SU-DHL-6 (cell line): ENCODE measurements at regions not wholly inside any gene's neighbourhood (a gene's known extent, or its start where the extent isn't known, plus 50 kb on each side); places are given as distances from the start of the nearest gene placed in this dataset.

ENCODE experiments used
- H2AFZ ChIP-seq: fragments of 200-600 bp; sonication (generic); 2 replicates; pipeline ENCODE4 v1.6.1; 2014; ENCODE audit warnings: low read depth, mild to moderate bottlenecking, moderate library complexity, mixed read lengths, antibody characterized with exemption, low read length; ENCODE audit not compliant: severe bottlenecking
- H3F3A ChIP-seq: fragments of 200-600 bp; shearing (Covaris generic); 2 replicates; pipeline ENCODE4 v1.6.0; 2016; ENCODE audit warnings: antibody characterized with exemption, mild to moderate bottlenecking; ENCODE audit not compliant: insufficient read depth
- H3K27ac ChIP-seq: fragments of 200-600 bp; sonication (generic); 2 replicates; pipeline ENCODE4 v1.5.1; 2016; ENCODE audit warnings: low read depth, mild to moderate bottlenecking, low read length, moderate library complexity, mixed read lengths
- H3K27me3 ChIP-seq: fragments of 200-600 bp; sonication (generic), shearing (Covaris generic); 2 replicates; pipeline ENCODE4 v1.6.0; 2014; ENCODE audit warnings: mild to moderate bottlenecking, low read length
- H3K36me3 ChIP-seq: fragments of 200-600 bp; sonication (generic); 2 replicates; pipeline ENCODE4 v1.6.1; 2014; ENCODE audit warnings: mild to moderate bottlenecking, low read length, mixed read lengths
- H3K4me2 ChIP-seq: fragments of 300-600, 200-600 bp; shearing (Covaris generic), sonication (generic); 2 replicates; pipeline ENCODE4 v1.6.0; 2014; ENCODE audit warnings: low read length, low read depth, mild to moderate bottlenecking; ENCODE audit not compliant: poor library complexity, severe bottlenecking
- H3K4me3 ChIP-seq: fragments of 200-600 bp; sonication (generic); 2 replicates; pipeline ENCODE4 v1.5.1; 2014; ENCODE audit warnings: antibody characterized with exemption, low read length, mild to moderate bottlenecking, mixed read lengths; ENCODE audit not compliant: insufficient read depth, poor library complexity, severe bottlenecking
- H3K79me2 ChIP-seq: fragments of 200-600 bp; sonication (generic); 2 replicates; pipeline ENCODE4 v1.6.1; 2014; ENCODE audit warnings: mild to moderate bottlenecking, low read length, moderate library complexity; ENCODE audit not compliant: insufficient read depth
- H3K9ac ChIP-seq: fragments of 200-600 bp; sonication (generic); 2 replicates; pipeline ENCODE4 v1.7.0; 2014; ENCODE audit warnings: mild to moderate bottlenecking, low read length
- H3K9me2 ChIP-seq: fragments of 200-600 bp; sonication (generic); replicated peaks from 2 replicates; pipeline ENCODE4 v1.6.1; 2014; ENCODE audit warnings: low read length; ENCODE audit not compliant: insufficient read depth
- H3K9me3 ChIP-seq: fragments of 200-600 bp; sonication (generic); 2 replicates; pipeline ENCODE4 v1.6.1; 2014; ENCODE audit warnings: low read length, mixed read lengths; ENCODE audit not compliant: insufficient read depth
- H4K20me1 ChIP-seq: fragments of 200-600 bp; sonication (generic); 2 replicates; pipeline ENCODE4 v1.6.1; 2014; ENCODE audit warnings: low read depth, mild to moderate bottlenecking, antibody characterized with exemption, low read length, moderate library complexity, mixed read lengths
- EZH2phosphoT487 ChIP-seq: fragments of 200-600 bp; sonication (generic), shearing (Covaris generic); conservative IDR thresholded peaks from 2 replicates; pipeline ENCODE4 v1.6.1; 2018; ENCODE audit warnings: mild to moderate bottlenecking, antibody characterized with exemption, low read length, moderate library complexity, mixed read lengths
- TF ChIP-seq, protein P1 (sequence below): fragments of 200-600 bp; sonication (generic); IDR thresholded peaks from one replicate; pipeline ENCODE4 v1.5.1; 2017; ENCODE audit warnings: antibody characterized with exemption, mild to moderate bottlenecking, low read length, moderate library complexity; ENCODE audit not compliant: insufficient read depth, poor library complexity, severe bottlenecking

GRCh38 chr20:41719151-41719550 is 101.0 kb upstream of the CHD6 start:
- no peak overlapping the region for H3K4me3 ChIP-seq
- no peak overlapping the region for H2AFZ ChIP-seq
- H3K9me2 ChIP-seq, result no peaks in the 10 kb centered on the region
- H3K79me2 ChIP-seq, result no peaks in the 10 kb centered on the region
- no peak overlapping the region for H3K4me2 ChIP-seq
- no peaks in the 10 kb centered on the region for H4K20me1 ChIP-seq
- H3K9ac ChIP-seq, result no peak overlapping the region
- no peaks in the 10 kb centered on the region for H3K36me3 ChIP-seq
- TF ChIP-seq, protein P1, sequence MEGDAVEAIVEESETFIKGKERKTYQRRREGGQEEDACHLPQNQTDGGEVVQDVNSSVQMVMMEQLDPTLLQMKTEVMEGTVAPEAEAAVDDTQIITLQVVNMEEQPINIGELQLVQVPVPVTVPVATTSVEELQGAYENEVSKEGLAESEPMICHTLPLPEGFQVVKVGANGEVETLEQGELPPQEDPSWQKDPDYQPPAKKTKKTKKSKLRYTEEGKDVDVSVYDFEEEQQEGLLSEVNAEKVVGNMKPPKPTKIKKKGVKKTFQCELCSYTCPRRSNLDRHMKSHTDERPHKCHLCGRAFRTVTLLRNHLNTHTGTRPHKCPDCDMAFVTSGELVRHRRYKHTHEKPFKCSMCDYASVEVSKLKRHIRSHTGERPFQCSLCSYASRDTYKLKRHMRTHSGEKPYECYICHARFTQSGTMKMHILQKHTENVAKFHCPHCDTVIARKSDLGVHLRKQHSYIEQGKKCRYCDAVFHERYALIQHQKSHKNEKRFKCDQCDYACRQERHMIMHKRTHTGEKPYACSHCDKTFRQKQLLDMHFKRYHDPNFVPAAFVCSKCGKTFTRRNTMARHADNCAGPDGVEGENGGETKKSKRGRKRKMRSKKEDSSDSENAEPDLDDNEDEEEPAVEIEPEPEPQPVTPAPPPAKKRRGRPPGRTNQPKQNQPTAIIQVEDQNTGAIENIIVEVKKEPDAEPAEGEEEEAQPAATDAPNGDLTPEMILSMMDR, result no peak
- no peak for TF ChIP-seq EZH2phosphoT487
- H3F3A ChIP-seq, result no peaks in the 10 kb centered on the region
- H3K27me3 ChIP-seq, result no peaks in the 10 kb centered on the region
- no peak overlapping the region for H3K27ac ChIP-seq
- no peaks in the 10 kb centered on the region for H3K9me3 ChIP-seq

- H3K9me2 ChIP-seq, result no peaks in the 10 kb centered on the region
- no peaks in the 10 kb centered on the region for H4K20me1 ChIP-seq
- no peaks in the 10 kb centered on the region for H3K36me3 ChIP-seq
- no peak overlapping the region for H3K9ac ChIP-seq
- no peak overlapping the region for H3K4me3 ChIP-seq
- H3K79me2 ChIP-seq, result no peaks in the 10 kb centered on the region
- no peaks in the 10 kb centered on the region for H3K9me3 ChIP-seq
- no peak overlapping the region for H3K27ac ChIP-seq
- H3K4me2 ChIP-seq, result no peak overlapping the region
- TF ChIP-seq, protein P1, result no peak
- TF ChIP-seq EZH2phosphoT487, result no peak
- no peak overlapping the region for H2AFZ ChIP-seq
- no peaks in the 10 kb centered on the region for H3K27me3 ChIP-seq
- H3F3A ChIP-seq, result no peaks in the 10 kb centered on the region
These were observed 99.3 kb upstream of the CHD6 start for GRCh38 chr20:41717483-41717882.

GRCh38 chr20:41716911-41717310 is 98.7 kb upstream of the CHD6 start:
- Histone ChIP-seq H4K20me1 (no peaks in the 10 kb centered on the region), H3K9ac (no peak overlapping the region), H3K27me3 (no peaks in the 10 kb centered on the region), H3K9me2 (no peaks in the 10 kb centered on the region), H3K79me2 (no peaks in the 10 kb centered on the region), H3K9me3 (no peaks in the 10 kb centered on the region), H3K27ac (no peak overlapping the region), H3K4me2 (no peak overlapping the region), H3F3A (no peaks in the 10 kb centered on the region), H2AFZ (no peak overlapping the region), H3K36me3 (no peaks in the 10 kb centered on the region), H3K4me3 (no peak overlapping the region)
- TF ChIP-seq, protein P1, result no peak
- TF ChIP-seq EZH2phosphoT487, result no peak

- no peak overlapping the region for H3K27ac ChIP-seq
- H3K9me3 ChIP-seq, result no peaks in the 10 kb centered on the region
- no peaks in the 10 kb centered on the region for H3K9me2 ChIP-seq
- H3K4me2 ChIP-seq, result no peak overlapping the region
- no peak overlapping the region for H3K9ac ChIP-seq
- H4K20me1 ChIP-seq, result no peaks in the 10 kb centered on the region
- no peaks in the 10 kb centered on the region for H3F3A ChIP-seq
- H2AFZ ChIP-seq, result no peak overlapping the region
- TF ChIP-seq EZH2phosphoT487, result no peak
- TF ChIP-seq, protein P1, result no peak
- H3K4me3 ChIP-seq, result no peak overlapping the region
- no peaks in the 10 kb centered on the region for H3K79me2 ChIP-seq
- H3K36me3 ChIP-seq, result no peaks in the 10 kb centered on the region
- no peaks in the 10 kb centered on the region for H3K27me3 ChIP-seq
These were observed 98.3 kb upstream of the CHD6 start for GRCh38 chr20:41716436-41716835.
